ENCODE measurements at regions not wholly inside any gene's neighbourhood (a gene's known extent, or its start where the extent isn't known, plus 50 kb on each side); places are given as distances from the start of the nearest gene placed in this dataset.

DNA sequence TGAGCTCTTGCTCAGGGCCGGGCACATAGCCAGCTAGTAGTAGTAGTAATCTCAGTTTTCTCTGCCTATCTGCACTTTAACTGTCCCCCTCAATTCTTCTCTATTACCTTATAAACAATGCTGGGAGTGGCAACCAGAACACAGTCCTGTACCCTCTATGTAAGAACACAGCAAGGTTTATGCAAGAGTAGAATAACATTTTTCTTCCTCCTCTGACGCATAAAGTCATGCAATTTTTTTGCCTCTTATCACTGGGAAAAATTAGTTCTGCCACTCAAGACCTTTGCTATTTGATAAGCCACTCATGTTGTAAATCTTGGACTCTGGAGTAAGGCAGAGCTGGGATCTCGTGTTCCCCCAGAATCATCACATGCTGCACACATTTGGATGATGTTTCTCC, 200.7 kb upstream of the SOX11 start:
- Histone ChIP-seq H4K20me1 (ENCODE audit: insufficient read depth, low read length) (no peaks in the 10 kb centered on the region), H3K27ac (ENCODE audit: low read depth, low read length) (no peak overlapping the region), H3K9me3 (ENCODE audit: low read depth, low read length) (no peaks in the 10 kb centered on the region), H3K4me3 (ENCODE audit: insufficient read depth, low read length) (no peak overlapping the region), H2AFZ (ENCODE audit: low read length) (no peak overlapping the region), H3K36me3 (ENCODE audit: insufficient read depth, low read length) (no peaks in the 10 kb centered on the region), H3K4me2 (ENCODE audit: insufficient read depth, low read length) (no peak overlapping the region), H3K4me1 (ENCODE audit: insufficient read depth, low read length) (no peaks in the 10 kb centered on the region), H3K27me3 (ENCODE audit: insufficient read depth, low read length) (no peaks in the 10 kb centered on the region), H3K79me2 (ENCODE audit: insufficient read depth, low read length) (no peaks in the 10 kb centered on the region)
- no peak for TF ChIP-seq CTCF (IDR thresholded peaks at IDR 0.05; ENCODE audit: extremely low read depth, low read depth, low read length)
- DNase-seq (ENCODE audit: insufficient read length, low spot score, missing footprints) = no peak

DNA sequence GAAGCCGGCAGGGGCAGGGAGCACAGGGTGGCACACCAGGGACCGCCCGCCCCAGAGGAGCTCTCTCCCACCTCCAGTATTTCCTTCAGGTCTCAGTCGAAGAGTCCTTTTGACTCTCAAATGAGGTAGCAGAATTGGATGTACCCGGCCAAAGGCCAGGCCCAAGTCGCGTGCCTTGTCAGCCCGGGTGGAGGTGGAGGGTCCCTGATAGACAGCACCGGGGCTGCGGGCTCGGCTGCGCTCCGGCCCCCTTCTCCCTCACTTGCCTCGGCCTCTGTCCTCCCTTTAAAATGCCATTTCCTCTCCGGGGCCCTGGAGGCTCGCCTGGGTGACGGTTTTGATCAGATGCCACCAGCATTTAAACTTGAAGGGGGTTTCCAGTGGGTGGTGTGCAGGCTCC, 198.9 kb upstream of the SOX11 start:
- no peak for TF ChIP-seq CTCF (IDR thresholded peaks at IDR 0.05; ENCODE audit: extremely low read depth, low read depth, low read length)
- no peak for DNase-seq (ENCODE audit: insufficient read length, low spot score, missing footprints)
- Histone ChIP-seq H3K4me1 (ENCODE audit: insufficient read depth, low read length) (no peaks in the 10 kb centered on the region), H3K4me2 (ENCODE audit: insufficient read depth, low read length) (no peak overlapping the region), H3K4me3 (ENCODE audit: insufficient read depth, low read length) (no peak overlapping the region), H3K27me3 (ENCODE audit: insufficient read depth, low read length) (no peaks in the 10 kb centered on the region), H4K20me1 (ENCODE audit: insufficient read depth, low read length) (no peaks in the 10 kb centered on the region), H3K27ac (ENCODE audit: low read depth, low read length) (no peak overlapping the region), H3K9me3 (ENCODE audit: low read depth, low read length) (no peaks in the 10 kb centered on the region), H3K79me2 (ENCODE audit: insufficient read depth, low read length) (no peaks in the 10 kb centered on the region), H2AFZ (ENCODE audit: low read length) (no peak overlapping the region), H3K36me3 (ENCODE audit: insufficient read depth, low read length) (no peaks in the 10 kb centered on the region)

GRCh38 chr2:5494212-5494611, 198.0 kb upstream of the SOX11 start:
- no peak for TF ChIP-seq CTCF (IDR thresholded peaks at IDR 0.05; ENCODE audit: extremely low read depth, low read depth, low read length)
- DNase-seq (ENCODE audit: insufficient read length, low spot score, missing footprints) = no peak
- Histone ChIP-seq H3K36me3 (ENCODE audit: insufficient read depth, low read length) (no peaks in the 10 kb centered on the region), H2AFZ (ENCODE audit: low read length) (no peak overlapping the region), H3K4me2 (ENCODE audit: insufficient read depth, low read length) (no peak overlapping the region), H3K27me3 (ENCODE audit: insufficient read depth, low read length) (no peaks in the 10 kb centered on the region), H3K79me2 (ENCODE audit: insufficient read depth, low read length) (no peaks in the 10 kb centered on the region), H3K27ac (ENCODE audit: low read depth, low read length) (no peak overlapping the region), H3K9me3 (ENCODE audit: low read depth, low read length) (no peaks in the 10 kb centered on the region), H3K4me1 (ENCODE audit: insufficient read depth, low read length) (no peaks in the 10 kb centered on the region), H4K20me1 (ENCODE audit: insufficient read depth, low read length) (no peaks in the 10 kb centered on the region), H3K4me3 (ENCODE audit: insufficient read depth, low read length) (no peak overlapping the region)

- DNase-seq (ENCODE audit: insufficient read length, low spot score, missing footprints) = no peak
Measured at GRCh38 chr2:5495586-5495985, 196.6 kb upstream of the SOX11 start.

More at GRCh38 chr2:5495586-5495985, 196.6 kb upstream of the SOX11 start:
- no peak overlapping the region for H2AFZ ChIP-seq (ENCODE audit: low read length)
- TF ChIP-seq CTCF (IDR thresholded peaks at IDR 0.05; ENCODE audit: extremely low read depth, low read depth, low read length) = no peak
- H3K36me3 ChIP-seq (ENCODE audit: insufficient read depth, low read length) = no peaks in the 10 kb centered on the region
- H3K4me2 ChIP-seq (ENCODE audit: insufficient read depth, low read length) = no peak overlapping the region
- no peaks in the 10 kb centered on the region for H4K20me1 ChIP-seq (ENCODE audit: insufficient read depth, low read length)
- H3K79me2 ChIP-seq (ENCODE audit: insufficient read depth, low read length) = no peaks in the 10 kb centered on the region
- no peak overlapping the region for H3K27ac ChIP-seq (ENCODE audit: low read depth, low read length)
- no peaks in the 10 kb centered on the region for H3K4me1 ChIP-seq (ENCODE audit: insufficient read depth, low read length)
- no peaks in the 10 kb centered on the region for H3K9me3 ChIP-seq (ENCODE audit: low read depth, low read length)
- H3K4me3 ChIP-seq (ENCODE audit: insufficient read depth, low read length) = no peak overlapping the region
- H3K27me3 ChIP-seq (ENCODE audit: insufficient read depth, low read length) = no peaks in the 10 kb centered on the region
